ENCODE measurements at regions not wholly inside any gene's neighbourhood (a gene's known extent, or its start where the extent isn't known, plus 50 kb on each side); places are given as distances from the start of the nearest gene placed in this dataset.
A peak's percentile ranks its signal among the peaks of the same experiment; 100 is the strongest.

DNA sequence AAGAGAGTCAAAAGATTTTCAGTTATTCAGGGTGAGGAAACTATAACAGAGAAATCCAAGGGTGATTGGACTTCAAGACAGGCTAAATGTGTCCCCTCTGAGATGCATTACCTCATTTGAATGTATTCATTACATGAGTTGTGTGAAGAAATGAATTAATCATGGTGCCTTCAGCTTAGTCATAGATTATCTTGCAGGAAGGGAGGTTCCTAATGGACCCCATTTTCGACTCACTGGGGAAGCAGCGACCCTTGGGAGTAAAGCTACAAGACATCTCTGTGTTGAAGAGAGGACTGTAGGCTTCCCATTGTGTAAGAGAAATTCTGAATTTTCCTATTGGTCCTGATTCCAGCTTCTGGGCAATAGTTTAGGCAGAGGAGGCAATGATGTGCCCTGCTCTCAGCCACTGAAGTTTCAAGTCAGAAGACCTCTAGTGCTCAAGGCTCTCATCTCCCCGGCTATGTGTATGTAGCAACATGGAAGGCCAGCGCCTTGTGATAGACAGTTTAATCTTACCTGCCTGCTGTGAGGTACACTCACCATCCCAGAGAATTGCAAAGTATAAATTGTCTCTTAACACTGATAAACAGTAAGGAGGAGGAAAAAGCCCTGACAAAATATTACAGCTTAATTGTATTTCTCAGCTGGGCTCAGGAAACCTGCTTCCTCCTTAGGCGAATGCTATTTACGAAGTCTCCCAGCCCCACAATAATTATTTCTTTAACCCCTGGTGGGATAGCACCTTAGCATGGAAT lies 133.8 kb downstream of the PDCD6IP start:
- Histone ChIP-seq H2AFZ (ENCODE audit: low read depth, low read length) (no peak overlapping the region), H3K4me3 (ENCODE audit: low read length) (no peak overlapping the region), H3K36me3 (ENCODE audit: insufficient read depth, low read length) (no peaks in the 10 kb centered on the region), H3K9me2 (ENCODE audit: insufficient read depth, low read length) (no peaks in the 10 kb centered on the region), H3K9me3 (ENCODE audit: low read length) (no peaks in the 10 kb centered on the region), H3K27me3 (ENCODE audit: insufficient read depth, low read depth, low read length) (no peaks in the 10 kb centered on the region), H3K27ac (ENCODE audit: low read length) (no peak overlapping the region), H3K4me2 (ENCODE audit: low read length) (no peak overlapping the region), H3F3A (ENCODE audit: insufficient read depth, low read length, poor library complexity, severe bottlenecking) (no peaks in the 10 kb centered on the region), H3K9ac (ENCODE audit: low read length) (no peak overlapping the region), H4K20me1 (ENCODE audit: insufficient read depth) (no peaks in the 10 kb centered on the region), H3K79me2 (replicated peaks; ENCODE audit: insufficient read depth, low read length) (no peaks in the 10 kb centered on the region)
- TF ChIP-seq MXI1 (conservative IDR thresholded peaks at IDR 0.05; ENCODE audit: poor library complexity, severe bottlenecking): no peak
- TF ChIP-seq REST (IDR thresholded peaks at IDR 0.05; ENCODE audit: borderline replicate concordance): peak; percentile 65
- TF ChIP-seq POLR2AphosphoS5 (IDR thresholded peaks at IDR 0.05): peak; percentile 87
- peak; percentile 53 for TF ChIP-seq EP300 (conservative IDR thresholded peaks at IDR 0.05; ENCODE audit: poor library complexity, severe bottlenecking)
- TF ChIP-seq SMC3 (conservative IDR thresholded peaks at IDR 0.05; ENCODE audit: poor library complexity): peak; percentile 19
- peak; percentile 25 for TF ChIP-seq RAD21 (conservative IDR thresholded peaks at IDR 0.05)
- no peak for TF ChIP-seq EZH2 (IDR thresholded peaks at IDR 0.05; ENCODE audit: borderline replicate concordance, insufficient read depth, low read length, poor library complexity, severe bottlenecking)

DNA sequence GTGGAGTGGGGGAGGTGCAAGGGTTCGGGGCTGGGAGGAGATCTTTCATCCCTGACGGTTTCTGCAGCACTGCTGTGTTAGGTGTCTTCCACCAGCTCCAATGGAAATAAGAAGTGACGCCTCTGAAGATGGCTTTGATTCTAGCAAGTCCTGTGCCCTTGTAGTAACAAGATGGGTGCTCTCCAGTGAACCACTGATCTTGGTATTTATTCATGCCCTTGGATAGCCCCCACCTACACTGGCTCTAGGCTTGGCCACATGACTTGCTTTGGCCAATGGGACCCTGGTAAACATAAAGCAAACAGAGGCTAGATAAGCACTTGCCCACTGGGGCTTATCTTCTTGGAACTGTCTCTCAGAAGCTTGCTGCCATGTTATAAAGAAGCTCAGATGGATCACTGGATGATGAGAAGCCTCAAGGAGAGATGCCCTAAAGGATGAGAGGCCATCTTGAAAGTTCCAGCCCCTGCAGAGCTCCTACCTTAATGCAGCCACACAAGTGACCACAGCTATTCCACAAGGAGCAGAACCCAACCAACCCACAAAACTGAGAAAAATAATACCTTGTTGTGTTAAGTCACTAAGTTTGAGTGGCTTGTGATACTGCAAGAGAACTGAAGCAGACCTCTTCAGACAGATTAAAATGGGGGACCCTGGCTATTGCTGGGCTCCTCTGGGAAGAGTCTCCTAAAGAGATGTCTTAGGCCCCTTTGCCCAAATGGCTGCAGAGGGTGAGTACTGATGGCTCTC lies 137.9 kb downstream of the PDCD6IP start:
- Histone ChIP-seq H3K9ac (ENCODE audit: low read length) (no peak overlapping the region), H3F3A (ENCODE audit: insufficient read depth, low read length, poor library complexity, severe bottlenecking) (peaks cover 4% of the 10 kb centered on the region), H3K4me2 (ENCODE audit: low read length) (no peak overlapping the region), H3K9me2 (ENCODE audit: insufficient read depth, low read length) (no peaks in the 10 kb centered on the region), H4K20me1 (ENCODE audit: insufficient read depth) (no peaks in the 10 kb centered on the region), H3K79me2 (replicated peaks; ENCODE audit: insufficient read depth, low read length) (no peaks in the 10 kb centered on the region), H3K27ac (ENCODE audit: low read length) (no peak overlapping the region), H3K9me3 (ENCODE audit: low read length) (no peaks in the 10 kb centered on the region), H2AFZ (ENCODE audit: low read depth, low read length) (no peak overlapping the region), H3K27me3 (ENCODE audit: insufficient read depth, low read depth, low read length) (no peaks in the 10 kb centered on the region), H3K4me3 (ENCODE audit: low read length) (no peak overlapping the region), H3K36me3 (ENCODE audit: insufficient read depth, low read length) (no peaks in the 10 kb centered on the region)
- TF ChIP-seq CTCF (IDR thresholded peaks at IDR 0.05; ENCODE audit: poor library complexity, severe bottlenecking): no peak

Data from neural cell (in vitro differentiated cells).